Dendritic cell treated with granulocyte-macrophage colony-stimulating factor and Interleukin-4, amounts not matched to agents 40 ng/mL and 50 ng/mL, for 4 days (primary cell): ENCODE measurements at regions not wholly inside any gene's neighbourhood (a gene's known extent, or its start where the extent isn't known, plus 50 kb on each side); places are given as distances from the start of the nearest gene placed in this dataset.
"Not testable (repeated sequence)": the region's sequence is repeated elsewhere in the genome, so short reads cannot be mapped to it uniquely, and the experiment has no call there.

Experiments
- H3K27ac Mint-ChIP-seq: one replicate; pipeline ENCODE4 v1.8.0; 2022; ENCODE audit warnings: mild to moderate bottlenecking, mixed read lengths
- H3K27me3 Mint-ChIP-seq: one replicate; pipeline ENCODE4 v1.8.0; 2022; ENCODE audit warnings: mild to moderate bottlenecking, mixed read lengths
- H3K36me3 Mint-ChIP-seq: one replicate; pipeline ENCODE4 v1.8.0; 2022; ENCODE audit warnings: low read depth, mixed read lengths
- H3K4me1 Mint-ChIP-seq: one replicate; pipeline ENCODE4 v1.8.0; 2022; ENCODE audit warnings: low read depth, mixed read lengths
- H3K4me3 Mint-ChIP-seq: one replicate; pipeline ENCODE4 v1.8.0; 2022; ENCODE audit warnings: mild to moderate bottlenecking, moderate library complexity, mixed read lengths
- H3K9me3 Mint-ChIP-seq: one replicate; pipeline ENCODE4 v1.8.0; 2022; ENCODE audit warnings: mixed read lengths
- intact Hi-C: fragments of 100-400 bp; cut with micrococcal nuclease; formaldehyde crosslinking; loops from one replicate; pipeline ENCODE4 v1.15.0; 2022

- Mint-ChIP-seq H3K27me3 (peaks cover 16% of the 10 kb centered on the region), H3K4me1 (no peaks in the 10 kb centered on the region), H3K27ac (no peak overlapping the region), H3K9me3 (no peaks in the 10 kb centered on the region), H3K36me3 (no peaks in the 10 kb centered on the region), H3K4me3 (no peak overlapping the region)
- intact Hi-C loops: loop anchor here (10.0 kb wide), 1 partner anchor 527 kb away; no protein-coding TSS in a partner anchor
Measured at GRCh38 chr14:97058074-97058467, 260.9 kb downstream of the VRK1 start.

DNA sequence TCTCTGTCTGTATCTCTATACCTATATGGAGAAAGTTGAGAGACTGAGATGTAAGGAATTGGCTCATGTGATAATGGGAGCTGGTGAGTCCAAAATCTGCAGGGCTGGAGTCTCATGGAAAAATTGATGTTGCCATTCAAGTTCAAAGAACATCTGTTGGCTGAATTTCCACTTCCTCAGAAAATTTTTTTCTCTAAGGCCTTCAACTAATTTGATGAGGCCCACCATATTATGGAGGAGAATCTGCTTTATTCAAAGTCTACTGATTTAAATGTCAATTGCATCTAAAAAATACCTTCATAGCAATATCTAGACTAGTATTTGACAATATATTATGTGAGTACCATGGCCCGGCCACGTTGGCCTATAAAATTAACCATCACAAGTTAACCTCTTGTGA lies 261.4 kb downstream of the VRK1 start:
- H3K36me3 Mint-ChIP-seq: no peaks in the 10 kb centered on the region
- H3K4me3 Mint-ChIP-seq: no peak overlapping the region
- H3K4me1 Mint-ChIP-seq: no peaks in the 10 kb centered on the region
- no peak overlapping the region for H3K27ac Mint-ChIP-seq
- no peaks in the 10 kb centered on the region for H3K9me3 Mint-ChIP-seq
- intact Hi-C loops: loop anchor here (10.0 kb wide), 1 partner anchor 526 kb away; no protein-coding TSS in a partner anchor
- H3K27me3 Mint-ChIP-seq: peaks cover 16% of the 10 kb centered on the region

GRCh38 chr14:97061198-97061597 lies 264.0 kb downstream of the VRK1 start:
- Mint-ChIP-seq H3K27ac (no peak overlapping the region), H3K27me3 (peaks cover 16% of the 10 kb centered on the region)
- intact Hi-C loops: no loop called here

DNA sequence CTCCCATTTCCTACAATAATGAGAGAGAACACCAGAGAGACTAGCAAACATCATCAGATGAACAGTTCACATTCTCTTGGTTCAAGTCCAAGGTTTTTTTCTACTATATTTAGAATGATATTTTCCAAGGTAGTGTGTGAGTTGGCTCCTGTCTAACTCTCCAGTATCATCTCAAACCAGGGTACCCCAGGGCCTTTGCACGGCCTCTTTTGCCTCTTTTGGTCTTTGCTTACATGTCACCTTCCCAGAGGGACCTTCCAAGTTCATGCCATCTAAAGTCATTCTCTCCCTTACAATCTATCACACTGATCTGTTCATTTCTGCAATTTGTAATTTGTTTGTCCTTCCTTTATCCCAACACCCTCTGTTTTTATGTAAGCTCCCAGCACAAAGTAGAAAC lies 264.5 kb downstream of the VRK1 start:
- Mint-ChIP-seq H3K4me1 (no peaks in the 10 kb centered on the region), H3K36me3 (no peaks in the 10 kb centered on the region), H3K4me3 (no peak overlapping the region), H3K27me3 (peaks cover 17% of the 10 kb centered on the region), H3K9me3 (no peaks in the 10 kb centered on the region), H3K27ac (no peak overlapping the region)
- intact Hi-C loops: no loop called here

More at GRCh38 chr14:97061198-97061597, 264.0 kb downstream of the VRK1 start:
- H3K4me3 Mint-ChIP-seq: no peak overlapping the region
- H3K36me3 Mint-ChIP-seq: no peaks in the 10 kb centered on the region
- no peaks in the 10 kb centered on the region for H3K9me3 Mint-ChIP-seq
- no peaks in the 10 kb centered on the region for H3K4me1 Mint-ChIP-seq

- H3K27me3 Mint-ChIP-seq: peaks cover 30% of the 10 kb centered on the region
- H3K4me1 Mint-ChIP-seq: no peaks in the 10 kb centered on the region
- no peaks in the 10 kb centered on the region for H3K9me3 Mint-ChIP-seq
- H3K4me3 Mint-ChIP-seq: no peak overlapping the region
- no peak overlapping the region for H3K27ac Mint-ChIP-seq
- intact Hi-C loops: no loop called here
- H3K36me3 Mint-ChIP-seq: no peaks in the 10 kb centered on the region
Measured at GRCh38 chr14:97065305-97066067, 268.3 kb downstream of the VRK1 start.

GRCh38 chr14:97066068-97066899 lies 269.1 kb downstream of the VRK1 start:
- intact Hi-C loops: no loop called here
- no peaks in the 10 kb centered on the region for H3K36me3 Mint-ChIP-seq
- no peak overlapping the region for H3K27ac Mint-ChIP-seq

GRCh38 chr14:97068293-97068692 lies 271.1 kb downstream of the VRK1 start:
- H3K9me3 Mint-ChIP-seq, intact Hi-C loops, H3K4me1 Mint-ChIP-seq, H3K36me3 Mint-ChIP-seq, H3K27ac Mint-ChIP-seq, H3K4me3 Mint-ChIP-seq: not testable (repeated sequence)
- H3K27me3 Mint-ChIP-seq: peaks cover 41% of the 10 kb centered on the region

More at GRCh38 chr14:97066068-97066899, 269.1 kb downstream of the VRK1 start:
- no peaks in the 10 kb centered on the region for H3K4me1 Mint-ChIP-seq
- H3K4me3 Mint-ChIP-seq: no peak overlapping the region
- H3K9me3 Mint-ChIP-seq: no peaks in the 10 kb centered on the region
- peaks cover 35% of the 10 kb centered on the region for H3K27me3 Mint-ChIP-seq

DNA sequence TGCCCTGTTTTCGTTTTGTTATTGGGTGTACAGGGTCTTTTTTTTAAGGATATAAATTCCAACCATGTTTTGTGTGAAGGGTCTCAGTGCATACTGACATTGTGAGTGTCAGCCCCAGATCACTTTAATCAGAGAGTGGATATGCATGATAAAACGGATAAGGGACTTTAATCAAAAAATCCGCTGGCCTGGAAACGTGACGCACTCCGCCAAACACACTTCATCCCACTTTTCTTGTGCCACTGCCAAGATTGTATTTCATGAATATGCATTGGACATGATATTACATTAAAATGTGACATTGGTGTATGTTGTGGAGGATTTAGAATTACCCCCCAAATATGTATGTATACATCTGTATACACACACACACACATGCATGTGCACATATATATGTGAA lies 273.1 kb downstream of the VRK1 start:
- no peaks in the 10 kb centered on the region for H3K9me3 Mint-ChIP-seq
- H3K4me3 Mint-ChIP-seq: no peak overlapping the region
- intact Hi-C loops: loop anchor here (10.0 kb wide), 1 partner anchor 475 kb away; no protein-coding TSS in a partner anchor
- peaks cover 12% of the 10 kb centered on the region for H3K4me1 Mint-ChIP-seq
- H3K27ac Mint-ChIP-seq: no peak overlapping the region
- no peaks in the 10 kb centered on the region for H3K36me3 Mint-ChIP-seq
- H3K27me3 Mint-ChIP-seq: peaks cover 53% of the 10 kb centered on the region

DNA sequence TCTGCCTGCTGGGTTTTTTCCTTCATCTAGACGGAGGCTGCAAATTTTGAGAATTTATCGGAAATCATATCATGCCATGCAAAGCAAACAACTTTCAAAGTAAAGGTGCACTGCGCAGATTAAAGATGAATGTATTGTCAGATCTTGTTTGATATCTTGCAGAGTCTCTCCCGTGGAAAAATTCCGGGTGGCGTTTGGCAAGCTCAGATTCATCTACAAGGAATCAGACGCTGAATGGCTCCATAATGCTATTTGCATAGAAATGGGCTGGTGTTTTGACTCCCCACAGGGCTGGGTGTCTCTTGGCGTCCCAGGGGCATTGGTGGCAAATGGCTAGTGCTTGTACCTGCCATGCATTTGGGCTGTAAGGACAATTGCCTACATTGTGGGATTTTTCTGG lies 274.0 kb downstream of the VRK1 start:
- Mint-ChIP-seq H3K4me3 (no peak overlapping the region), H3K36me3 (no peaks in the 10 kb centered on the region), H3K27ac (no peak overlapping the region), H3K9me3 (no peaks in the 10 kb centered on the region), H3K4me1 (peaks cover 16% of the 10 kb centered on the region), H3K27me3 (peaks cover 53% of the 10 kb centered on the region)
- intact Hi-C loops: loop anchor here (10.0 kb wide), 1 partner anchor 474 kb away; no protein-coding TSS in a partner anchor

DNA sequence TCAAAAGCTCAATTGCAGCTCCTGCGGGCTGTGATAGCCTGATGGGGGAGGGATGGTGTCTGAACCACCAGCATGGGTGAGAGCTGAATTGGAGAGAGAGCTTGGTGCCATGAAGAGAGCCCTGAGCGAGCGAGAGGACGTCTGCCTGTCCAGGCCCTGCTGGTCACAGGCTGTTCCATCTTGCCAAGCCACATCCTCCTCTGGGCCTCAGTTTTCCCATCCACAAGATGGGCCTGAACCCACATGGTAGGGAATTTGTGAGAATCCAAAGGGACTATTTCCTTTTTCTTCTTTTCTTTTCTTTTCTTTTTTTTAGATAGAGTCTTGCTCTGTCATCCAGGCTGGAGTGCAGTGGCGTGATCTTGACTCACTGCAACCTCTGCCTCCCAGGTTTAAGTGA lies 276.4 kb downstream of the VRK1 start:
- peaks cover 44% of the 10 kb centered on the region for H3K27me3 Mint-ChIP-seq
- intact Hi-C loops: loop anchor here (10.0 kb wide), 1 partner anchor 471 kb away; no protein-coding TSS in a partner anchor
- no peaks in the 10 kb centered on the region for H3K36me3 Mint-ChIP-seq
- no peak overlapping the region for H3K4me3 Mint-ChIP-seq
- H3K27ac Mint-ChIP-seq: no peak overlapping the region
- peaks cover 39% of the 10 kb centered on the region for H3K4me1 Mint-ChIP-seq
- H3K9me3 Mint-ChIP-seq: no peaks in the 10 kb centered on the region

DNA sequence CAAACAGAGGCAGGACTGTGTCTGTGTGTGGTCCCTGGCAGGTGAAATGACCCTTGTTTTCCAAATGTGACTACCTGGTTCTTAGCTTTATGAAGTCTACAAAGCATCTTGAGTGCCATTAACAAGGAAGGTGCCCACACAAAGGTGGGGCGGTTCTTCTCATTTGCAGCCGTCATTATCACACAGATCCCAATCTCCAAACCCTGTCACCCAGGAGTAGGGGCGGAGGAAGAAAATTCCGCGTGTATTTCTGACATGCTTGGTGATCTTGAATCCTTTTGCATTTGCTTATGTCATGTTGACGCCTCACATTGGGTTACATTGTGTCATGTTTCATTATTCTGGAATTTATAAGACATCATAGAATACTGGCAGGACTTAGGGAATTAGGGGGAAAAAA lies 277.3 kb downstream of the VRK1 start:
- intact Hi-C loops: loop anchor here (10.0 kb wide), 1 partner anchor 470 kb away; no protein-coding TSS in a partner anchor
- H3K9me3 Mint-ChIP-seq: no peaks in the 10 kb centered on the region
- H3K27ac Mint-ChIP-seq: no peak overlapping the region
- no peaks in the 10 kb centered on the region for H3K36me3 Mint-ChIP-seq
- no peak overlapping the region for H3K4me3 Mint-ChIP-seq
- H3K27me3 Mint-ChIP-seq: peaks cover 45% of the 10 kb centered on the region
- H3K4me1 Mint-ChIP-seq: peaks cover 43% of the 10 kb centered on the region

DNA sequence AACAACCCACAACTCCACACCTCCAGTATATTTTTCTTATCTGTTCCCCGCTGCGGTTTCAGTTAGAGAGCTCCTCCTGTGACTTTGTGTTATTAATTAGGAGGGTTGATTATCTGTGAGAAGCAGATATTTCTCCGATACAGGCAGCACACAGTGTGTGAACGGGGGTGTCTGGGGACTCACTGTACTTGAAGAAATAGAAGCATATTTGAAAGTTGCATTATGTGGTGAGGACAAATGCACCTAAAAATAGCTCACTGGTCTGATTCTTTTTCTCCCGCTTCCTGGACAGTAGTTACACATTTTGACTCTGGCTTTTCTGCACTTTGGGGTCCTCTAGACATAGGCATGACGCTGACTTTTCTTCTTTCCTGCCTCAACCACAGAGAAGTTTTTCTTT lies 277.7 kb downstream of the VRK1 start:
- Mint-ChIP-seq H3K9me3 (no peaks in the 10 kb centered on the region), H3K36me3 (no peaks in the 10 kb centered on the region), H3K4me3 (no peak overlapping the region), H3K27me3 (peaks cover 44% of the 10 kb centered on the region), H3K27ac (no peak overlapping the region), H3K4me1 (peaks cover 47% of the 10 kb centered on the region)
- intact Hi-C loops: loop anchor here (10.0 kb wide), 1 partner anchor 470 kb away; no protein-coding TSS in a partner anchor

DNA sequence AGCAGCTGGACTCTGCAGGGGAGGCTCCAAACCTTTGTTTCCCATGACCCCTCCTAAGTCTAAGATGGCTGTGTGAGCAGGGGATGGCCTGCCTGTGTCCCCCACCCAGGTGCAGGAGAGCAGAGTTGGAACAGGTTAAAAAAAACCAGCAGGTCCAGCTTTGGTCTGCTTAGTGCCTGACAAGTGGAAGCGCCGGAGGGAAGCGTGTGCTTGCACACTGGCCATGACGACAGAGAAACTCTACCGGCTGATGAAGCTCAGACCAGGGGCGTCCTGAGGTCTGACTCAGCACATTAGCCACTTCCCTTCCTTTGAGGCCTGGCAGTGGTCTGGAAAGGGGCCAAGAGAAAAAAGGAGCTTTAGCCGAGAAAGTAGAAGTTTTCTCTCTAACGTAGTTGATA lies 280.1 kb downstream of the VRK1 start:
- Mint-ChIP-seq H3K27ac (peak overlapping the region; percentile 64), H3K27me3 (peaks cover 39% of the 10 kb centered on the region), H3K4me3 (no peak overlapping the region), H3K4me1 (peaks cover 68% of the 10 kb centered on the region), H3K9me3 (no peaks in the 10 kb centered on the region), H3K36me3 (no peaks in the 10 kb centered on the region)
- intact Hi-C loops: loop anchor here (10.0 kb wide), 1 partner anchor 468 kb away; no protein-coding TSS in a partner anchor

DNA sequence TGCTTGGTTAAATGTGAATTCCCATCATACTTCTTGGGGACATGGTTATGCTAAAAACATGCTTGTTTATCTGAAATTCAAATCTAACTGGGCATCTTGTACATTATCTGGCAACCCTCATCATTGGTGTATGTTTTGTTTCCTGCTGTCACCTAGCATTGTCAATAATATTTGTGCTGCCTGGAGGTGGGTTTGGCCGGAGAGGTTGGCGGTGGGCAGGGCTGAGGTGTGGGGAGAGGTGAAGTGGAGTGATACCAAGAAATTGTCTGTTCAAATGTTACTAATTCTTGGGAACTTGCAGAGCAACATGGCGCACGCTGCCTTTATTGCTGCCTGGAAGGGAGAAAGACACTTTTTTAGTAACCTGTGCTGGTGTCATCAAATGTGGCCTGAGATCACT lies 280.5 kb downstream of the VRK1 start:
- intact Hi-C loops: loop anchor here (10.0 kb wide), 1 partner anchor 467 kb away; no protein-coding TSS in a partner anchor
- Mint-ChIP-seq H3K4me1 (peaks cover 68% of the 10 kb centered on the region), H3K4me3 (no peak overlapping the region), H3K36me3 (no peaks in the 10 kb centered on the region), H3K9me3 (no peaks in the 10 kb centered on the region), H3K27ac (peak overlapping the region; percentile 64), H3K27me3 (peaks cover 39% of the 10 kb centered on the region)
